Loucy (cell line): ENCODE measurements at regions not wholly inside any gene's neighbourhood (a gene's known extent, or its start where the extent isn't known, plus 50 kb on each side); places are given as distances from the start of the nearest gene placed in this dataset.

ENCODE experiments used
- EZH2phosphoT487 ChIP-seq: fragments of 200-600 bp; IDR thresholded peaks from 2 replicates; pipeline ENCODE4 v1.6.1; 2018; ENCODE audit warnings: antibody characterized with exemption, mild to moderate bottlenecking, moderate library complexity, borderline replicate concordance
- TF ChIP-seq, protein P1 (sequence below): fragments of 200-600 bp; sonication (generic); conservative IDR thresholded peaks from 2 replicates; pipeline ENCODE4 v1.5.1; 2014; ENCODE audit warnings: mild to moderate bottlenecking, antibody characterized with exemption, low read length

DNA sequence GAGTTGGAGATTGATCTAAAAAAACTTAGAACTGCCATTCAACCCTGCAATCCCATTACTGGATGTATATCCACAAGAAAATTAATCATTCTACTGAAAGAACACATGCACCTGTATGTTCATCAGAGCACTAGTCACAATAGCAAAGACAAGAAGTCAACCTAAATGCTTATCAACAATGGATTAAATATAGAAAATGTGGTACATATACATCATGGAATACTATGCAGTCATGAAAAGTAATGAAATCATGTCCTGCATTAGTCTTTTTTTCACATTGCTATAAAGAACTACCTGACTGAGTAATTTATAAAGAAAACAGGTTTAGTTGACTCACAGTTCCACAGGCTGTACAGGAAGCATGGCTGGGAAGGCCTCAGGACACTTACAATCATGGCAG is 850.5 kb downstream of the TECRL start:
- TF ChIP-seq, protein P1, sequence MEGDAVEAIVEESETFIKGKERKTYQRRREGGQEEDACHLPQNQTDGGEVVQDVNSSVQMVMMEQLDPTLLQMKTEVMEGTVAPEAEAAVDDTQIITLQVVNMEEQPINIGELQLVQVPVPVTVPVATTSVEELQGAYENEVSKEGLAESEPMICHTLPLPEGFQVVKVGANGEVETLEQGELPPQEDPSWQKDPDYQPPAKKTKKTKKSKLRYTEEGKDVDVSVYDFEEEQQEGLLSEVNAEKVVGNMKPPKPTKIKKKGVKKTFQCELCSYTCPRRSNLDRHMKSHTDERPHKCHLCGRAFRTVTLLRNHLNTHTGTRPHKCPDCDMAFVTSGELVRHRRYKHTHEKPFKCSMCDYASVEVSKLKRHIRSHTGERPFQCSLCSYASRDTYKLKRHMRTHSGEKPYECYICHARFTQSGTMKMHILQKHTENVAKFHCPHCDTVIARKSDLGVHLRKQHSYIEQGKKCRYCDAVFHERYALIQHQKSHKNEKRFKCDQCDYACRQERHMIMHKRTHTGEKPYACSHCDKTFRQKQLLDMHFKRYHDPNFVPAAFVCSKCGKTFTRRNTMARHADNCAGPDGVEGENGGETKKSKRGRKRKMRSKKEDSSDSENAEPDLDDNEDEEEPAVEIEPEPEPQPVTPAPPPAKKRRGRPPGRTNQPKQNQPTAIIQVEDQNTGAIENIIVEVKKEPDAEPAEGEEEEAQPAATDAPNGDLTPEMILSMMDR, result no peak
- TF ChIP-seq EZH2phosphoT487, result no peak
